A673 (cell line): ENCODE measurements at regions not wholly inside any gene's neighbourhood (a gene's known extent, or its start where the extent isn't known, plus 50 kb on each side); places are given as distances from the start of the nearest gene placed in this dataset.

ENCODE experiments used
- EZH2 ChIP-seq: fragments of 200-600 bp; sonication (generic); IDR thresholded peaks from 2 replicates; pipeline ENCODE4 v1.6.1; 2017; ENCODE audit warnings: borderline replicate concordance, low read depth, mild to moderate bottlenecking, mixed read lengths, antibody characterized with exemption, low read length; ENCODE audit not compliant: poor library complexity, severe bottlenecking
- TF ChIP-seq, protein P1 (sequence below): fragments of 300-800, 200-600 bp; sonication (generic); conservative IDR thresholded peaks from 2 replicates; pipeline ENCODE4 v1.5.1; 2017; ENCODE audit warnings: low read depth, mild to moderate bottlenecking, antibody characterized with exemption, low read length, moderate library complexity, mixed read lengths

DNA sequence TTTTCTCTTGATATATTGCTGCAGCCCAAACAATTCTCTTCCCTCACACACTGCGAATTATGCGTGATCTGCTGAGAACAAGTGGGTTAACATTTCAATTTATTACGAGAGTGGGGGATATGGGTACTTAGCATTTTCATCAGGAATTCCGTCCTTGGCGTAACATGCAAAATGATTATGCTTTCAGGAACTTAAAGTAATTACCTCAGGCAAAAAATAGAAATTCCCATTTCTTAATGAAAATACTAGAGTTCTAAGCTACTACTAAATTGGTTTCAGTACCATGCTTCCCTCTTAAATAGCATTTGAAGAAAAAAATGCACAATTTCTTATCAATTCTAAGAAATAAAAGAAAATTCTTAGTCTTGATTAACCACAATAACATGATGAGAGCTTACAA, 213.5 kb downstream of the GPAM start:
- TF ChIP-seq, protein P1, sequence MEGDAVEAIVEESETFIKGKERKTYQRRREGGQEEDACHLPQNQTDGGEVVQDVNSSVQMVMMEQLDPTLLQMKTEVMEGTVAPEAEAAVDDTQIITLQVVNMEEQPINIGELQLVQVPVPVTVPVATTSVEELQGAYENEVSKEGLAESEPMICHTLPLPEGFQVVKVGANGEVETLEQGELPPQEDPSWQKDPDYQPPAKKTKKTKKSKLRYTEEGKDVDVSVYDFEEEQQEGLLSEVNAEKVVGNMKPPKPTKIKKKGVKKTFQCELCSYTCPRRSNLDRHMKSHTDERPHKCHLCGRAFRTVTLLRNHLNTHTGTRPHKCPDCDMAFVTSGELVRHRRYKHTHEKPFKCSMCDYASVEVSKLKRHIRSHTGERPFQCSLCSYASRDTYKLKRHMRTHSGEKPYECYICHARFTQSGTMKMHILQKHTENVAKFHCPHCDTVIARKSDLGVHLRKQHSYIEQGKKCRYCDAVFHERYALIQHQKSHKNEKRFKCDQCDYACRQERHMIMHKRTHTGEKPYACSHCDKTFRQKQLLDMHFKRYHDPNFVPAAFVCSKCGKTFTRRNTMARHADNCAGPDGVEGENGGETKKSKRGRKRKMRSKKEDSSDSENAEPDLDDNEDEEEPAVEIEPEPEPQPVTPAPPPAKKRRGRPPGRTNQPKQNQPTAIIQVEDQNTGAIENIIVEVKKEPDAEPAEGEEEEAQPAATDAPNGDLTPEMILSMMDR = no peak
- TF ChIP-seq EZH2 = no peak
